ENCODE measurements at regions not wholly inside any gene's neighbourhood (a gene's known extent, or its start where the extent isn't known, plus 50 kb on each side); places are given as distances from the start of the nearest gene placed in this dataset.

GRCh38 chr18:61957801-61958516, 65.2 kb upstream of the RNF152 start:
- WGBS: 83% methylated on average over 13 of the region's 13 CpGs
- intact Hi-C loops (cut with DNase I): no loop called here
- no peaks in the 10 kb centered on the region for H3K9me3 ChIP-seq

GRCh38 chr18:61955644-61956043, 62.8 kb upstream of the RNF152 start:
- Histone ChIP-seq H3K4me1 (peaks cover 0 to 15% (median 13%) of the 10 kb centered on the region in 4 donors), H3K9me3 (no peaks in the 10 kb centered on the region), H3K36me3 (no peaks in the 10 kb centered on the region), H3K27me3 (no peaks in the 10 kb centered on the region), H3K27ac (replicated peaks in 1 of 4) (no peak overlapping the region), H3K4me3 (no peak overlapping the region)
- WGBS: 92% methylated on average over 2 of the region's 2 CpGs
- intact Hi-C loops (cut with DNase I): no loop called here
- TF ChIP-seq POLR2AphosphoS5 (IDR thresholded peaks at IDR 0.05): no peak
- no peak for TF ChIP-seq CTCF (IDR thresholded peaks at IDR 0.05)
- no peak for TF ChIP-seq POLR2A (IDR thresholded peaks at IDR 0.05; ENCODE audit: low read depth)
- TF ChIP-seq EP300 (IDR thresholded peaks at IDR 0.05): no peak
- DNase-seq (ENCODE audit: extremely low spot score): peak; percentile 81

More at GRCh38 chr18:61957801-61958516, 65.2 kb upstream of the RNF152 start:
- Histone ChIP-seq H3K4me1 (peaks cover 0 to 19% (median 14%) of the 10 kb centered on the region in 4 donors), H3K27ac (replicated peaks in 1 of 4) (no peak overlapping the region), H3K4me3 (no peak overlapping the region), H3K36me3 (no peaks in the 10 kb centered on the region), H3K27me3 (no peaks in the 10 kb centered on the region)
- peak; percentile 50 for DNase-seq (ENCODE audit: extremely low spot score)
- TF ChIP-seq EP300 (IDR thresholded peaks at IDR 0.05): no peak
- no peak for TF ChIP-seq POLR2AphosphoS5 (IDR thresholded peaks at IDR 0.05)
- TF ChIP-seq CTCF (IDR thresholded peaks at IDR 0.05): no peak
- TF ChIP-seq POLR2A (IDR thresholded peaks at IDR 0.05; ENCODE audit: low read depth): no peak

GRCh38 chr18:61954096-61954746, 61.4 kb upstream of the RNF152 start:
- no peaks in the 10 kb centered on the region for H3K36me3 ChIP-seq
- DNase-seq (ENCODE audit: extremely low spot score): peak; percentile 78
- no peaks in the 10 kb centered on the region for H3K27me3 ChIP-seq
- H3K4me1 ChIP-seq: peaks cover 0 to under 1% (median under 1%) of the 10 kb centered on the region in 4 donors
- H3K27ac ChIP-seq (replicated peaks in 1 of 4): no peak overlapping the region
- 92% methylated on average over 5 of the region's 5 CpGs for WGBS
- no peaks in the 10 kb centered on the region for H3K9me3 ChIP-seq
- no peak overlapping the region for H3K4me3 ChIP-seq
- TF ChIP-seq POLR2A (IDR thresholded peaks at IDR 0.05; ENCODE audit: low read depth) (no peak), EP300 (IDR thresholded peaks at IDR 0.05) (no peak), CTCF (IDR thresholded peaks at IDR 0.05) (no peak), POLR2AphosphoS5 (IDR thresholded peaks at IDR 0.05) (no peak)
- intact Hi-C loops (cut with DNase I): no loop called here

GRCh38 chr18:61953641-61954040, 60.8 kb upstream of the RNF152 start:
- no peaks in the 10 kb centered on the region for H3K36me3 ChIP-seq
- intact Hi-C loops (cut with DNase I): no loop called here
- TF ChIP-seq POLR2AphosphoS5 (IDR thresholded peaks at IDR 0.05) (no peak), EP300 (IDR thresholded peaks at IDR 0.05) (no peak), POLR2A (IDR thresholded peaks at IDR 0.05; ENCODE audit: low read depth) (no peak), CTCF (IDR thresholded peaks at IDR 0.05) (no peak)
- no peaks in the 10 kb centered on the region for H3K27me3 ChIP-seq
- no peaks in the 10 kb centered on the region for H3K4me1 ChIP-seq
- DNase-seq (ENCODE audit: extremely low spot score): peak; percentile 86
- H3K4me3 ChIP-seq: no peak overlapping the region
- WGBS: 86% methylated on average over 5 of the region's 5 CpGs
- H3K9me3 ChIP-seq: no peaks in the 10 kb centered on the region
- no peak overlapping the region for H3K27ac ChIP-seq (replicated peaks in 1 of 4)

Measured in esophagus muscularis mucosa (tissue), 4 donors.